ENCODE measurements at regions not wholly inside any gene's neighbourhood (a gene's known extent, or its start where the extent isn't known, plus 50 kb on each side); places are given as distances from the start of the nearest gene placed in this dataset.

- TF ChIP-seq EZH2 (IDR thresholded peaks at IDR 0.05) (no peak), POLR2AphosphoS5 (IDR thresholded peaks at IDR 0.05; ENCODE audit: borderline replicate concordance, low read depth, low read length) (no peak), FOXP2 (optimal IDR thresholded peaks at IDR 0.05; ENCODE audit: control extremely low read depth, extremely low read length, insufficient read depth) (no peak)
Measured at GRCh38 chr5:115369430-115370144, 73.1 kb upstream of the CCDC112 start.
